IMR-90 (cell line): ENCODE measurements at regions not wholly inside any gene's neighbourhood (a gene's known extent, or its start where the extent isn't known, plus 50 kb on each side); places are given as distances from the start of the nearest gene placed in this dataset.

Experiments
- BHLHE40 ChIP-seq: fragments of 150-350 bp; IDR thresholded peaks from 2 replicates; pipeline ENCODE4 v1.6.1; 2016; ENCODE audit warnings: mild to moderate bottlenecking, low read depth, low read length
- RAD21 ChIP-seq: IDR thresholded peaks from 2 replicates; pipeline ENCODE4 v1.6.1; 2012; ENCODE audit warnings: low read length, improper control_type of control experiment

- TF ChIP-seq RAD21, result no peak
- no peak for TF ChIP-seq BHLHE40
Observed at GRCh38 chr12:74896186-74896585, 313.5 kb downstream of the KCNC2 start.
